A172 (cell line): ENCODE measurements at regions not wholly inside any gene's neighbourhood (a gene's known extent, or its start where the extent isn't known, plus 50 kb on each side); places are given as distances from the start of the nearest gene placed in this dataset.
"Not testable (repeated sequence)": the region's sequence is repeated elsewhere in the genome, so short reads cannot be mapped to it uniquely, and the experiment has no call there.

Experiments
- DNase-seq: peaks from one replicate; pipeline ENCODE4 v3.0.0-alpha.2; 2015; ENCODE audit warnings: low spot score

DNA sequence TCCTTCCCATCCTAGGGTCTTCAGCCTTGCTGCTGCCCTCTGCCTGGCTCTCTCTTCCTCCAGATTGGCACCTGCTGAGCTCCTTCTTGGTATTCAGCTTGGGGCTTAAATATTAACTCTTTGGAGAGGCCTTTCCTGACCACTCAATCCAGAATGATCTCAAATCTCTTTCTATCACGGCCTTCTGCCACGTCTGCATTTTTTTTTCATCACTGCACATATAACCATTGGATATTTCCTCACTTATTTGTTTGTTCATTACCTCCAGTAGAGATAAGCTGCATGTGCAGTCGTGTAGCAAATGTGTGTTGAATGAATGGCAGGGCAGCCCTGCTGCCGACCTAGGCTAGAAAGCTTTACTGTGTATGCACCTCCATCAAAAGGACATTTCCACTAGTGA lies 51.6 kb upstream of the MPP7 start:
- DNase-seq: no peak

DNA sequence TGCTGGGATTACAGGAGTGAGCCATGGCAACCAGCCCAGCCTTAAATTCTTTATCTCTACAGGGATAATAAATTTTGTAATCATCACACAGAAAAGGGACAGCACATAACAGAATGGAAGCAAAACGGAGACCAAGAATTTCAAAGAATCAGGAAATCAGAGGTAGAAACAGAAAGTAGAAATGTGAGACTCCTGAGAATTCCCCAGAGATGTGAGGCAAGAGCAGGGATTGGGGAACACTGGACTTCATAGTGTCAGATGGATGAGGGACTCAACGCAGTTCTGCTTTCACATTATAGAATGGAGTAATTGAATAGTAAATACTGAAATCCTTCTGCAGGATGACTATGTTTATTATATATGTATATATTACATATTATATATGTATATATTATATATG lies 52.5 kb upstream of the MPP7 start:
- DNase-seq: no peak

- no peak for DNase-seq
Measured at GRCh38 chr10:28359334-28359733, 56.5 kb upstream of the MPP7 start.

- DNase-seq: no peak
Measured at GRCh38 chr10:28360175-28360574, 57.3 kb upstream of the MPP7 start.

- DNase-seq: no peak
Measured at GRCh38 chr10:28363376-28363775, 60.5 kb upstream of the MPP7 start.

GRCh38 chr10:28365840-28366239 lies 63.0 kb upstream of the MPP7 start:
- no peak for DNase-seq

GRCh38 chr10:28366994-28367393 lies 64.1 kb upstream of the MPP7 start:
- no peak for DNase-seq

GRCh38 chr10:28367413-28367812 lies 64.5 kb upstream of the MPP7 start:
- no peak for DNase-seq

GRCh38 chr10:28367929-28368484 lies 65.1 kb upstream of the MPP7 start:
- DNase-seq: peak; percentile 19

GRCh38 chr10:28370107-28370835 lies 67.4 kb upstream of the MPP7 start:
- DNase-seq: no peak

- DNase-seq: not testable (repeated sequence)
Measured at GRCh38 chr10:28371638-28372037, 68.8 kb upstream of the MPP7 start.

GRCh38 chr10:28374036-28374435 lies 71.2 kb upstream of the MPP7 start:
- DNase-seq: no peak

- peak; percentile 79 for DNase-seq
Measured at GRCh38 chr10:28375399-28376354, 72.8 kb upstream of the MPP7 start.

DNA sequence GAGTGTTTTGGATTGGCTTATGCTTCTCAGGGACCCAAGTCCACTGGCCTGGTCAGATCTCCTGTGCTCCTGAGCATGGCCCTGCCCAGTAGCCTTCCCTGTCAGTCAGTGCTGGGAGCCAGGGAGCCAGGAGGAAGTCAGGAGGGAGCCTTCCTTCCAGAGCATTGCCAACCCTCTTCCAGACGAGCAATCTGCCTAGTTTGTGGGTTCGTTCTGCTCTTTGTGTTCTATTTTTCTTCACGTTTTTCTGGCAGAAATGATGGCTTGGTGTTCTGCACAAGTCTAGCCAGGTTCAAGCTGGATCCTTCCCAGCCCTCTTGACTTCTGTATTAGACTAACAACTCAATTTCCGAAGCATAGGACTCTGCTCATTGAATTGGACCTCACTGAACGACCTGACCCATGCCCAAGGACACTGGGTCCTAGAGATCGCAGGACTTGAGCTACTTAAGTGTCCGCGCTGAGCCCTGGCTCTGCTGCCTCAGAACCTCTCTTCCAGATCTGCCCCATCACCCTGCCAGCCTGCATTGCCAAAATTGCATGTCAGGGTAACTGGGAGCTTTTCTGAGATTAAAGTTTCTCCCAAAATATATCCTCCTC lies 76.2 kb upstream of the MPP7 start:
- DNase-seq: no peak

GRCh38 chr10:28381466-28381865 lies 78.6 kb upstream of the MPP7 start:
- no peak for DNase-seq

GRCh38 chr10:28381903-28382347 lies 79.1 kb upstream of the MPP7 start:
- DNase-seq: peak; percentile 88

- DNase-seq: peak; percentile 21
Measured at GRCh38 chr10:28382525-28383269, 79.8 kb upstream of the MPP7 start.

DNA sequence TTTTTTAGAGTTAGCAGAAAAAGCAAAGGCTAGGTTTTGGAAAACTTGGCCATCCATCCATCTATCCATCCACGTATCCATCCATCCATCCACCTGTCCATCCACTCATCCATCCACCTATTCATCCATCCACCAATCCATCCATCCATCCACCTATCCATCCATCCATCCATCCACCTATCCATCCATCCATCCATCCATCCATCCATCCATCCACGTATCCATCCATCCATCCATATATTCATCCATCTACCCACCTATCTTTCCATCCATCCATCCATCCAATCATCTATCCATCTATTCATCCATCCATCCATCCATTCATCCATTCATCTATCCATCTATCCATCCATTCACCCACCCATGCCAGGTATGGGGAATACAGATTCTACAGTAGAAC lies 81.7 kb upstream of the MPP7 start:
- no peak for DNase-seq

- no peak for DNase-seq
Measured at GRCh38 chr10:28385748-28386502, 83.1 kb upstream of the MPP7 start.

- no peak for DNase-seq
Measured at GRCh38 chr10:28386503-28386868, 83.6 kb upstream of the MPP7 start.

GRCh38 chr10:28387140-28387539 lies 84.3 kb upstream of the MPP7 start:
- DNase-seq: no peak
